H9 (cell line): ENCODE measurements at regions not wholly inside any gene's neighbourhood (a gene's known extent, or its start where the extent isn't known, plus 50 kb on each side); places are given as distances from the start of the nearest gene placed in this dataset.

Experiments
- DNase-seq: peaks from one replicate; pipeline ENCODE4 v3.0.0-alpha.2; 2017
- H2AFZ ChIP-seq: one replicate; pipeline ENCODE4 v1.6.1; 2013; ENCODE audit warnings: mild to moderate bottlenecking, low read length, control low read depth, moderate library complexity
- H2AK5ac ChIP-seq: 2 replicates; pipeline ENCODE4 v1.6.1; 2013; ENCODE audit warnings: low read length, control low read depth, mixed read lengths; ENCODE audit not compliant: insufficient read length
- H2BK120ac ChIP-seq: one replicate; pipeline ENCODE4 v1.6.1; 2013; ENCODE audit warnings: low read depth, mild to moderate bottlenecking, low read length, control low read depth, inconsistent platforms; ENCODE audit not compliant: poor library complexity, severe bottlenecking
- H2BK12ac ChIP-seq: 2 replicates; pipeline ENCODE4 v1.6.1; 2013; ENCODE audit warnings: low read length, control low read depth, mixed read lengths, low read depth; ENCODE audit not compliant: insufficient read length
- H2BK15ac ChIP-seq: 2 replicates; pipeline ENCODE4 v1.6.1; 2013; ENCODE audit warnings: low read depth, low read length, control low read depth
- H2BK20ac ChIP-seq: one replicate; pipeline ENCODE4 v1.6.1; 2013; ENCODE audit warnings: low read depth, mild to moderate bottlenecking, low read length, control low read depth, inconsistent platforms; ENCODE audit not compliant: poor library complexity, severe bottlenecking
- H2BK5ac ChIP-seq: 2 replicates; pipeline ENCODE4 v1.6.1; 2013; ENCODE audit warnings: low read length, control low read depth, mixed read lengths; ENCODE audit not compliant: insufficient read length
- H3K14ac ChIP-seq: 2 replicates; pipeline ENCODE4 v1.6.1; 2013; ENCODE audit warnings: low read length, control low read depth; ENCODE audit not compliant: insufficient read depth
- H3K18ac ChIP-seq: 2 replicates; pipeline ENCODE4 v1.6.1; 2013; ENCODE audit warnings: low read depth, mild to moderate bottlenecking, mixed read lengths, low read length, control low read depth; ENCODE audit not compliant: insufficient read length
- H3K23ac ChIP-seq: 2 replicates; pipeline ENCODE4 v1.6.1; 2013; ENCODE audit warnings: low read length, control low read depth, mixed read lengths, low read depth; ENCODE audit not compliant: insufficient read length
- H3K23me2 ChIP-seq: 2 replicates; pipeline ENCODE4 v1.6.1; 2013; ENCODE audit warnings: low read depth, mild to moderate bottlenecking, mixed read lengths, low read length, control low read depth; ENCODE audit not compliant: insufficient read length, poor library complexity, severe bottlenecking
- H3K27ac ChIP-seq: 2 replicates; pipeline ENCODE4 v1.5.1; 2013; ENCODE audit warnings: low read length, control low read depth, mixed read lengths, low read depth; ENCODE audit not compliant: insufficient read length
- H3K27me3 ChIP-seq: 2 replicates; pipeline ENCODE4 v1.6.1; 2013; ENCODE audit warnings: low read length, control low read depth, inconsistent platforms; ENCODE audit not compliant: insufficient read depth
- H3K4ac ChIP-seq: 2 replicates; pipeline ENCODE4 v1.6.1; 2013; ENCODE audit warnings: low read depth, mild to moderate bottlenecking, control low read depth, inconsistent platforms, low read length, moderate library complexity
- H3K4me1 ChIP-seq: 2 replicates; pipeline ENCODE4 v1.6.1; 2013; ENCODE audit warnings: low read length, control low read depth, inconsistent platforms; ENCODE audit not compliant: insufficient read depth
- H3K4me2 ChIP-seq: 2 replicates; pipeline ENCODE4 v1.6.1; 2013; ENCODE audit warnings: low read length, control low read depth, mixed read lengths; ENCODE audit not compliant: insufficient read length, insufficient read depth
- H3K56ac ChIP-seq: 2 replicates; pipeline ENCODE4 v1.6.1; 2013; ENCODE audit warnings: low read depth, mild to moderate bottlenecking, mixed read lengths, low read length, control low read depth; ENCODE audit not compliant: insufficient read length
- H3K79me1 ChIP-seq: 2 replicates; pipeline ENCODE4 v1.6.1; 2013; ENCODE audit warnings: low read depth, mild to moderate bottlenecking, moderate library complexity, low read length, control low read depth, inconsistent platforms; ENCODE audit not compliant: insufficient read depth, poor library complexity, severe bottlenecking
- H3K79me2 ChIP-seq: 2 replicates; pipeline ENCODE4 v1.6.1; 2013; ENCODE audit warnings: low read length, control low read depth, inconsistent platforms; ENCODE audit not compliant: insufficient read depth
- H3K9ac ChIP-seq: 2 replicates; pipeline ENCODE4 v1.6.1; 2013; ENCODE audit warnings: low read length, control low read depth, mixed read lengths; ENCODE audit not compliant: insufficient read length; ENCODE audit errors: extremely low read depth
- H3K9me3 ChIP-seq: one replicate; pipeline ENCODE4 v1.6.1; 2013; ENCODE audit warnings: low read depth, low read length, inconsistent platforms; ENCODE audit not compliant: control insufficient read depth
- H3T11ph ChIP-seq: one replicate; pipeline ENCODE4 v1.6.1; 2013; ENCODE audit warnings: mild to moderate bottlenecking, low read length, control low read depth, inconsistent platforms
- H4K20me1 ChIP-seq: one replicate; pipeline ENCODE4 v1.6.1; 2013; ENCODE audit not compliant: control insufficient read depth, insufficient read length, insufficient read depth
- H4K5ac ChIP-seq: 2 replicates; pipeline ENCODE4 v1.6.1; 2013; ENCODE audit warnings: low read depth, mild to moderate bottlenecking, mixed read lengths, low read length, control low read depth; ENCODE audit not compliant: insufficient read length
- H4K8ac ChIP-seq: replicated peaks from 2 replicates; pipeline ENCODE4 v1.6.1; 2013; ENCODE audit warnings: low read length, control low read depth, mixed read lengths, low read depth; ENCODE audit not compliant: insufficient read length
- H4K91ac ChIP-seq: 2 replicates; pipeline ENCODE4 v1.6.1; 2013; ENCODE audit warnings: low read depth, mild to moderate bottlenecking, moderate library complexity, mixed read lengths, low read length, control low read depth; ENCODE audit not compliant: insufficient read length
- H3K27ac Mint-ChIP-seq, 3 experiments: 2 replicates in 2 of 3; 3 replicates in 1 of 3; pipeline ENCODE4 v1.8.0; 2020 to 2021; ENCODE audit warnings: mixed read lengths in 3 of 3, mild to moderate bottlenecking in 1 of 3, moderate library complexity in 1 of 3
- H3K27me3 Mint-ChIP-seq: 2 replicates; pipeline ENCODE4 v1.8.0; 2021; ENCODE audit warnings: low read depth, mild to moderate bottlenecking, moderate library complexity, mixed read lengths
- H3K36me3 Mint-ChIP-seq, 3 experiments: 2 replicates in 2 of 3; 3 replicates in 1 of 3; pipeline ENCODE4 v1.8.0; 2020 to 2021; ENCODE audit warnings: low read depth in 3 of 3, mixed read lengths in 3 of 3; ENCODE audit not compliant: insufficient read depth in 1 of 3
- H3K4me1 Mint-ChIP-seq, 2 experiments: 2 replicates each; pipeline ENCODE4 v1.8.0; 2020; ENCODE audit warnings: mixed read lengths in 2 of 2
- H3K4me3 Mint-ChIP-seq, 2 experiments: 2 replicates in 1 of 2; 3 replicates in 1 of 2; pipeline ENCODE4 v1.8.0; 2020 to 2021; ENCODE audit warnings: mild to moderate bottlenecking in 2 of 2, mixed read lengths in 2 of 2, moderate library complexity in 1 of 2
- H3K9me3 Mint-ChIP-seq, 2 experiments: 2 replicates in 1 of 2; 3 replicates in 1 of 2; pipeline ENCODE4 v1.8.0; 2020; ENCODE audit warnings: mild to moderate bottlenecking in 2 of 2, mixed read lengths in 2 of 2, moderate library complexity in 1 of 2
- CTCF ChIP-seq: fragments of 200-600 bp; sonication (generic); conservative IDR thresholded peaks from 3 replicates; pipeline ENCODE4 v1.8.0; 2021; ENCODE audit warnings: antibody characterized with exemption, mild to moderate bottlenecking
- WGBS: extraction: QIAGEN DNeasy Blood & Tissue Kit; methylation state at CpG from one replicate; pipeline ENCODE4 v1.1.7; 2013; ENCODE audit warnings: missing lambda C conversion rate, low lambda C conversion rate, mixed read lengths; ENCODE audit not compliant: insufficient read length; ENCODE audit errors: extremely low coverage; 5-methylcytosine and 5-hydroxymethylcytosine counted together

GRCh38 chr3:33936921-33937525 is 138.6 kb downstream of the PDCD6IP start:
- Histone ChIP-seq H2BK20ac (no peak overlapping the region), H3K9ac (no peak overlapping the region), H3T11ph (no peak overlapping the region), H3K27ac (no peak overlapping the region), H3K9me3 (no peaks in the 10 kb centered on the region), H3K18ac (no peak overlapping the region), H3K23ac (no peak overlapping the region), H3K79me2 (no peaks in the 10 kb centered on the region), H3K56ac (no peak overlapping the region), H2AK5ac (no peak overlapping the region), H4K20me1 (no peaks in the 10 kb centered on the region), H4K8ac (no peak overlapping the region), H3K4me2 (no peak overlapping the region), H4K91ac (no peak overlapping the region), H3K14ac (no peak overlapping the region), H2BK5ac (no peak overlapping the region), H2BK15ac (no peak overlapping the region), H4K5ac (no peak overlapping the region), H3K4ac (no peak overlapping the region), H3K79me1 (no peaks in the 10 kb centered on the region), H2AFZ (no peak overlapping the region), H2BK12ac (no peak overlapping the region), H3K4me1 (no peaks in the 10 kb centered on the region; the same call in 1 of the 2 replicates), H3K23me2 (no peaks in the 10 kb centered on the region), H2BK120ac (no peak overlapping the region), H3K27me3 (no peaks in the 10 kb centered on the region)
- no peaks in the 10 kb centered on the region for H3K27me3 Mint-ChIP-seq
- peaks cover 0 to 2% (median 0%) of the 10 kb centered on the region in 3 experiments; a peak in 1 of 7 replicates for H3K36me3 Mint-ChIP-seq
- no CpG with 5 or more reads among the region's 1 CpG for WGBS
- H3K9me3 Mint-ChIP-seq, result no peaks in the 10 kb centered on the region; a peak in 1 of 5 replicates
- peaks cover 5 to 11% of the 10 kb centered on the region in 2 experiments for H3K4me1 Mint-ChIP-seq
- no peak for TF ChIP-seq CTCF
- no peak overlapping the region for H3K4me3 Mint-ChIP-seq
- DNase-seq, result no peak
- no peak overlapping the region for H3K27ac Mint-ChIP-seq
